OCI-LY1 (cell line): ENCODE measurements at regions not wholly inside any gene's neighbourhood (a gene's known extent, or its start where the extent isn't known, plus 50 kb on each side); places are given as distances from the start of the nearest gene placed in this dataset.

Source experiments
- H2AFZ ChIP-seq: fragments of 200-600 bp; sonication (generic), shearing (Covaris generic); 2 replicates; pipeline ENCODE4 v1.6.0; 2014; ENCODE audit warnings: antibody characterized with exemption, mild to moderate bottlenecking, low read length
- H3F3A ChIP-seq: fragments of 200-600 bp; sonication (generic), shearing (Covaris generic); 2 replicates; pipeline ENCODE4 v1.6.0; 2014; ENCODE audit warnings: mild to moderate bottlenecking, antibody characterized with exemption, low read length, moderate library complexity; ENCODE audit not compliant: insufficient read depth
- H3K27ac ChIP-seq: fragments of 200-600 bp; sonication (generic); 2 replicates; pipeline ENCODE4 v1.5.1; 2014; ENCODE audit warnings: low read length, mixed run types, mild to moderate bottlenecking, low read depth; ENCODE audit not compliant: poor library complexity, severe bottlenecking
- H3K27me3 ChIP-seq: fragments of 200-600 bp; sonication (generic); 2 replicates; pipeline ENCODE4 v1.6.0; 2014; ENCODE audit warnings: antibody characterized with exemption, mild to moderate bottlenecking, low read length, moderate library complexity; ENCODE audit not compliant: insufficient read depth
- H3K36me3 ChIP-seq: fragments of 200-600 bp; sonication (generic); 2 replicates; pipeline ENCODE4 v1.6.1; 2014; ENCODE audit warnings: mild to moderate bottlenecking, antibody characterized with exemption, low read length, moderate library complexity, mixed read lengths; ENCODE audit not compliant: insufficient read depth
- H3K4me1 ChIP-seq: fragments of 200-600 bp; sonication (generic); 2 replicates; pipeline ENCODE4 v1.5.1; 2014; ENCODE audit warnings: mild to moderate bottlenecking, low read length, moderate library complexity; ENCODE audit not compliant: insufficient read depth, severe bottlenecking
- H3K4me2 ChIP-seq: fragments of 200-600 bp; sonication (generic), shearing (Covaris generic); 2 replicates; pipeline ENCODE4 v1.6.1; 2014; ENCODE audit warnings: low read length
- H3K4me3 ChIP-seq: fragments of 200-600 bp; sonication (generic); 2 replicates; pipeline ENCODE4 v1.5.1; 2014; ENCODE audit warnings: low read length, low read depth, mild to moderate bottlenecking, mixed read lengths; ENCODE audit not compliant: poor library complexity, severe bottlenecking
- H3K79me2 ChIP-seq: fragments of 200-600 bp; shearing (Covaris generic); 2 replicates; pipeline ENCODE4 v1.6.1; 2016; ENCODE audit warnings: mixed run types, low read length, mixed read lengths; ENCODE audit not compliant: insufficient read depth
- H3K9ac ChIP-seq: fragments of 200-600 bp; sonication (generic), shearing (Covaris generic); 2 replicates; pipeline ENCODE4 v1.6.1; 2014; ENCODE audit warnings: mild to moderate bottlenecking, low read length, mixed read lengths
- H3K9me2 ChIP-seq: fragments of 200-600 bp; sonication (generic), shearing (Covaris generic); 2 replicates; pipeline ENCODE4 v1.6.1; 2014; ENCODE audit warnings: low read depth, mild to moderate bottlenecking, low read length, mixed read lengths
- H3K9me3 ChIP-seq: fragments of 200-600 bp; shearing (Covaris generic); 2 replicates; pipeline ENCODE4 v1.6.1; 2014; ENCODE audit warnings: low read length, mixed read lengths
- H4K20me1 ChIP-seq: fragments of 200-600 bp; sonication (generic), shearing (Covaris generic); 2 replicates; pipeline ENCODE4 v1.6.0; 2016; ENCODE audit warnings: mild to moderate bottlenecking, low read length; ENCODE audit not compliant: insufficient read depth
- EZH2 ChIP-seq: fragments of 200-600 bp; sonication (generic), shearing (Covaris generic); IDR thresholded peaks from 2 replicates; pipeline ENCODE4 v1.8.0; 2017; ENCODE audit warnings: borderline replicate concordance, mixed run types, mild to moderate bottlenecking, antibody characterized with exemption, low read length, moderate library complexity, mixed read lengths
- TF ChIP-seq, protein P1 (sequence below): fragments of 200-600 bp; sonication (generic), shearing (Covaris generic); IDR thresholded peaks from 2 replicates; pipeline ENCODE4 v1.5.1; 2017; ENCODE audit warnings: mild to moderate bottlenecking, antibody characterized with exemption, low read length, moderate library complexity, mixed read lengths

- H3K27ac ChIP-seq, result no peak overlapping the region
- no peak overlapping the region for H3K4me2 ChIP-seq
- H3K79me2 ChIP-seq, result no peaks in the 10 kb centered on the region
- H3K9me2 ChIP-seq, result no peaks in the 10 kb centered on the region
- no peaks in the 10 kb centered on the region for H3K27me3 ChIP-seq
- no peaks in the 10 kb centered on the region for H3K4me1 ChIP-seq
- no peaks in the 10 kb centered on the region for H3K9me3 ChIP-seq
- H3K4me3 ChIP-seq, result no peak overlapping the region
- no peak overlapping the region for H2AFZ ChIP-seq
- H3K36me3 ChIP-seq, result no peaks in the 10 kb centered on the region
- no peaks in the 10 kb centered on the region for H4K20me1 ChIP-seq
- no peak for TF ChIP-seq EZH2
- TF ChIP-seq, protein P1, sequence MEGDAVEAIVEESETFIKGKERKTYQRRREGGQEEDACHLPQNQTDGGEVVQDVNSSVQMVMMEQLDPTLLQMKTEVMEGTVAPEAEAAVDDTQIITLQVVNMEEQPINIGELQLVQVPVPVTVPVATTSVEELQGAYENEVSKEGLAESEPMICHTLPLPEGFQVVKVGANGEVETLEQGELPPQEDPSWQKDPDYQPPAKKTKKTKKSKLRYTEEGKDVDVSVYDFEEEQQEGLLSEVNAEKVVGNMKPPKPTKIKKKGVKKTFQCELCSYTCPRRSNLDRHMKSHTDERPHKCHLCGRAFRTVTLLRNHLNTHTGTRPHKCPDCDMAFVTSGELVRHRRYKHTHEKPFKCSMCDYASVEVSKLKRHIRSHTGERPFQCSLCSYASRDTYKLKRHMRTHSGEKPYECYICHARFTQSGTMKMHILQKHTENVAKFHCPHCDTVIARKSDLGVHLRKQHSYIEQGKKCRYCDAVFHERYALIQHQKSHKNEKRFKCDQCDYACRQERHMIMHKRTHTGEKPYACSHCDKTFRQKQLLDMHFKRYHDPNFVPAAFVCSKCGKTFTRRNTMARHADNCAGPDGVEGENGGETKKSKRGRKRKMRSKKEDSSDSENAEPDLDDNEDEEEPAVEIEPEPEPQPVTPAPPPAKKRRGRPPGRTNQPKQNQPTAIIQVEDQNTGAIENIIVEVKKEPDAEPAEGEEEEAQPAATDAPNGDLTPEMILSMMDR, result no peak
- H3K9ac ChIP-seq, result no peak overlapping the region
- no peaks in the 10 kb centered on the region for H3F3A ChIP-seq
Observed at GRCh38 chr14:97798176-97798575, 1001.0 kb downstream of the VRK1 start.

DNA sequence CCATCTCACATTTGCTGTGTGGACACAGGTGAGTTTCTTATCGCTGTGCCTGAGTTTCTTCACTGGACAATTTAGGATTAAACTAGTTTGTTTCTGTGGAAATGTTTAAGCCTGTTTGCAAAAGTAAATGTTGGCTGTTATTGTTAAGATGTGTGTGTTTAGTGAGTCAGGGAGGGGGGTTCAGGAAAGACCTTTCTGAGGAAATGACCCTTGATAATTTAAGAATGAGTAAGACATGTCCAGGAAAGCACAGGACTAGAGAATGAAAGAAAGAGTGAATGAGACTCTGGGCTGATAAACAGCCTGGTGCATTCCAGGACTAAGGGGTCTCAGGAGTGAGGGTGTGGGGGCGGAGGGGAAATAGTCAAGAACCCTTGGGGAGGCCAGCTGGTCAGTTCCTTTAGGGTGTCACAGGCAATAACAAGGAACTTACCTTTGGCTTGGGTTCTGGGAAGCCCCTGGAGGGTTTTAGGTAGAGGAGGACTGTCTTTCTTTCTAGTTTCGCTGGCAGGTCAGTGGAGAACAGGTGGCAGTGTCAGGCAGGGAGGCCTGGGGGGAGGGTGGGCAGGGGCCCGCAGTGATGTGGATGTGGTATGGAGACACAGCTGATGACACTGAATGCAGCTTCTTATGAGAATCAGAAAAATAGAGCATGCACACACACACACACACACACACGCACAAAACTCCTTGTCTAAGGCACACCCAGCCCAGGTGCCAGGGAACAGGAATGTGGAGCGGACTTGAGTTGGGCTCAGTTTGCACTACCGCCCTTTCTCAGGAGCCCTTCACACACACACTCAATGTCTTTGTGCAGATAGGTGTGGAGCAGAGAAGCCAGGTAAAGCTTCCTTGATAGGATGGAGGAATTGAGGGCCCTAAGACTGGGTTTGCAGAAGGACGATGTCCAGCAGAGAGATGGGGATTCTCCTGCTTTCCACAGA lies 1005.5 kb downstream of the VRK1 start:
- no peak for TF ChIP-seq EZH2
- TF ChIP-seq, protein P1, result no peak
- Histone ChIP-seq H3F3A (no peaks in the 10 kb centered on the region), H3K27ac (no peak overlapping the region), H4K20me1 (no peaks in the 10 kb centered on the region), H3K79me2 (no peaks in the 10 kb centered on the region), H3K9me2 (no peaks in the 10 kb centered on the region), H3K9ac (no peak overlapping the region), H2AFZ (no peak overlapping the region), H3K4me2 (no peak overlapping the region), H3K4me3 (no peak overlapping the region), H3K9me3 (no peaks in the 10 kb centered on the region), H3K4me1 (no peaks in the 10 kb centered on the region), H3K27me3 (no peaks in the 10 kb centered on the region), H3K36me3 (no peaks in the 10 kb centered on the region)

- Histone ChIP-seq H3F3A (no peaks in the 10 kb centered on the region), H3K4me1 (no peaks in the 10 kb centered on the region), H3K4me3 (no peak overlapping the region), H4K20me1 (no peaks in the 10 kb centered on the region), H3K4me2 (no peak overlapping the region), H2AFZ (no peak overlapping the region), H3K27me3 (no peaks in the 10 kb centered on the region), H3K79me2 (no peaks in the 10 kb centered on the region), H3K27ac (no peak overlapping the region), H3K9me3 (no peaks in the 10 kb centered on the region), H3K9ac (no peak overlapping the region), H3K9me2 (no peaks in the 10 kb centered on the region), H3K36me3 (no peaks in the 10 kb centered on the region)
- TF ChIP-seq, protein P1, result no peak
- no peak for TF ChIP-seq EZH2
Observed at GRCh38 chr14:97804056-97804455, 1006.9 kb downstream of the VRK1 start.
